K562 (cell line): ENCODE measurements at regions not wholly inside any gene's neighbourhood (a gene's known extent, or its start where the extent isn't known, plus 50 kb on each side); places are given as distances from the start of the nearest gene placed in this dataset.

Experiments
- DDX20 ChIP-seq: fragments of 450-650 bp; IDR thresholded peaks from 2 replicates; pipeline ENCODE4 v1.6.1; 2016; ENCODE audit warnings: missing genetic modification characterization, low read depth, mild to moderate bottlenecking, missing compliant biosample characterization, moderate library complexity
- ZNF764 ChIP-seq: fragments of 250-450 bp; sonication (Bioruptor Pico); IDR thresholded peaks from 2 replicates; pipeline ENCODE4 v1.4.0; 2020; ENCODE audit warnings: low read depth, mild to moderate bottlenecking, moderate library complexity

DNA sequence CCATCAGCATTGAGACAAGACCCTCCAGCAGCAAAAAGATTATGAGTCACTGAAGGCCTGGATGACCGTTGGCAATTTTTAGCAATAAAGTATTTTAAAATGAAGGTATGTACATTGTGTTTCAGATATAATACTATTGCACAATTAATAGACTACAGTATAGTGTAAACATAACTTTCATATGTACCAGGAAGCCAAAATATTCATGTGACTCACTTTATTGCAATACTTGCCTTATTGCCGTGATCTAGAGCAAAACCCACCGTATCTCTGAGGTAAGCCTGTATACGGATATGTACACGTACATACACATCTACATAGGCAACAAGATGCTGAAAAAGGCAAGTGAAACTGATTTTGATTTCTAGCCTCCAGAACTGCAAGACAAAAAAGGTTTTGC lies 103.3 kb downstream of the EDNRB start (continued):
- no peak for TF ChIP-seq DDX20
- no peak for TF ChIP-seq ZNF764 (CRISPR knock-in tag)
